ENCODE measurements at regions not wholly inside any gene's neighbourhood (a gene's known extent, or its start where the extent isn't known, plus 50 kb on each side); places are given as distances from the start of the nearest gene placed in this dataset.

DNA sequence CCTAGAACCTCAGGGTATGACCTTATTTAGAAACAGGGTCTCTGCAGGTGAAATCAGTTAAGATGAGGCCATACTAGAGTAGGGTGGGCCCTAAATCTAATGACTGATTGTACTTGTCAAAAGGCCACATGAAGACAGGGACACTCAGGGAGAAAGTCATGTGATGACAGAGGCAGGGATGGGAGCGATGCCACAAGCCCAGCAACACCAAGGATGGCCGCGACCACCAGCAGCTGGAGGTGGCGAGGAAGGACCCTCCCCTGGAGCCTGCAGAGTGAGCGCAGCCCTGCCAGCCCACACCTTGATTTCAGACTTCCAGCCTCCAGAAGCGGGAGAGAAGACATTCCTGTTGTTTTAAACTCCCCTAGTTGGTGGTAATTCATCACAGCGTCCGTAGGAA, 199.9 kb downstream of the PHETA1 start:
- DNase-seq (ENCODE audit: low spot score) (no peak), ATAC-seq (ENCODE audit: low FRiP score) (no peak)
- TF ChIP-seq, protein P1, sequence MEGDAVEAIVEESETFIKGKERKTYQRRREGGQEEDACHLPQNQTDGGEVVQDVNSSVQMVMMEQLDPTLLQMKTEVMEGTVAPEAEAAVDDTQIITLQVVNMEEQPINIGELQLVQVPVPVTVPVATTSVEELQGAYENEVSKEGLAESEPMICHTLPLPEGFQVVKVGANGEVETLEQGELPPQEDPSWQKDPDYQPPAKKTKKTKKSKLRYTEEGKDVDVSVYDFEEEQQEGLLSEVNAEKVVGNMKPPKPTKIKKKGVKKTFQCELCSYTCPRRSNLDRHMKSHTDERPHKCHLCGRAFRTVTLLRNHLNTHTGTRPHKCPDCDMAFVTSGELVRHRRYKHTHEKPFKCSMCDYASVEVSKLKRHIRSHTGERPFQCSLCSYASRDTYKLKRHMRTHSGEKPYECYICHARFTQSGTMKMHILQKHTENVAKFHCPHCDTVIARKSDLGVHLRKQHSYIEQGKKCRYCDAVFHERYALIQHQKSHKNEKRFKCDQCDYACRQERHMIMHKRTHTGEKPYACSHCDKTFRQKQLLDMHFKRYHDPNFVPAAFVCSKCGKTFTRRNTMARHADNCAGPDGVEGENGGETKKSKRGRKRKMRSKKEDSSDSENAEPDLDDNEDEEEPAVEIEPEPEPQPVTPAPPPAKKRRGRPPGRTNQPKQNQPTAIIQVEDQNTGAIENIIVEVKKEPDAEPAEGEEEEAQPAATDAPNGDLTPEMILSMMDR (IDR thresholded peaks at IDR 0.05), result no peak

DNA sequence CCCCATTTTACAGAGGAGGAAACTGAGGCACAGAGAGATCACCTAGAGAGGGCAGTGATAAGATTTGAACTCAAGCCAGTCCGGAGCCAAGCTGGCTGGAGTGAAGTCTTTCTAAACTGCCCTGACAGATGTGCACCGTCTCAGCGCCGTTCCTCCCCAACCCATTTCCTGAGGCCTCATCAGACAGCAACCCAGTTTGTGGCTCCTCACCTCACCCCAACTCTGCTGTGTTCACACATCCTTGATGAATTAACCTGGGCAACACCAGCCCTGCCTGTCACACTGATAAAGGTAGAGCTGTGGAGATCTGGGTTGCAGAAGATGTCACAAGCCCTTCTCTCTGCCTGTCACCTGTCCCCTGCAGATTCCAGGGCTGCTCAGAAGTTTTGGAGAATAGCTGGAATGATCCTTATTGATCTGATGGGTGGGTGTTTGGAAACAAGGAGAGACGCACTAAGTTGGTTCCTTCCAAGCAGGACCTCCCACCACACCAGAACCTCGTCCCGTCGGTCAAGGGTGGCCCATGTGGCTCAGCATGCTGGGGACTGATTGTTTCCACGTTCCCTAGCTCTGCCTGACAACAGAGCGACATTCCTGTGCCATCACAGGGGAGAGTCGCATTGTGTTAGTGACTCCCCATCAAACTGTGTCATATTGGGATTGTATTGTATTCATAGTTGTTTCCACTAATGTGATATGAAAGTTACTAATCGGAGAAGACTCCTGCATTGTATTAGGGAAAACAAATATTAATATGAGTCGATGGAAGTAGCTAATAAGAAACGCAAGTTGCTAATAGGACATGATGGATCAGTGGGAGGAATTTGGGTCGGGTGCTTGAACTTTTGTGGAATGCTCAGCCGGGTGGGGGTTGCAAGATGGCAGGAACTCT, 200.6 kb downstream of the PHETA1 start:
- TF ChIP-seq, protein P1 (IDR thresholded peaks at IDR 0.05), result no peak
- ATAC-seq (ENCODE audit: low FRiP score) (no peak), DNase-seq (ENCODE audit: low spot score) (no peak)

DNA sequence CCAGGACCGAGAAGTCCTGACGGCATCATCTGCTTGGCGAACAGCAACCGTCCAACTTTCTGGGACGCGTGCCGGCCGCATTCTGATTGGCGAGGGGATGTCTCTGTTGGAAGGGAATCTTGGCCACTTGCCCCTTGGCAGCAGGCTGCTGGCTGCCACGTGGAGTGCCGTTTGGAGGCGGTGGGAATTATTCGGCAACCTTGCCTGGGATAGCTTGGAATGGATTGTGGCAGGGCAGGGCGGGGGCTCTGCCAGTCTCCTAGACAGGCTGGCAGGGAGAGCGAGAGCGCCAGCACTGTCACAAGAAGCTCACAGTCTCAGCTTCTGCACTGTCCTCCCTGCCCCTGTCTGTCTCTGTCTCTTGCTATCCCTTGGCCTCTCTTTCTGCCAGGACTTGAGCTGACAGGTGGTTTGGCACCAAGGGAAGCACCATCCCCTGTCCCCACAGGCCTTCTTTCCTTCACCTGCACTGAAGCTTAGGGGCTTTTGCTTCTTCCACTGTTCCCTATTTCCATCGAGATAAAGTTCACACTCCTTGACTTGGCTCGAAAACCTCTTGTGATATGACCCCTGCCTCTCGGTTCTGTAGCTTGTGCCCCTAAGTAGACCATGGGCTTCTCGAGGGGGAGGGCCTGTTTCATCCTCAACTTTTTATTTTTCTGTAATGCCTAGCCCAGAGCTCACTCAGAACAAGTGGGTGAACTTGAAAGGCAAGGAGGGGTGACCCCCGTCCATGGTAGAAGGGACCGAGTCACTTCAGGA, 201.9 kb downstream of the PHETA1 start:
- DNase-seq (ENCODE audit: low spot score), result no peak
- ATAC-seq (ENCODE audit: low FRiP score), result no peak
- TF ChIP-seq, protein P1 (IDR thresholded peaks at IDR 0.05), result no peak

DNA sequence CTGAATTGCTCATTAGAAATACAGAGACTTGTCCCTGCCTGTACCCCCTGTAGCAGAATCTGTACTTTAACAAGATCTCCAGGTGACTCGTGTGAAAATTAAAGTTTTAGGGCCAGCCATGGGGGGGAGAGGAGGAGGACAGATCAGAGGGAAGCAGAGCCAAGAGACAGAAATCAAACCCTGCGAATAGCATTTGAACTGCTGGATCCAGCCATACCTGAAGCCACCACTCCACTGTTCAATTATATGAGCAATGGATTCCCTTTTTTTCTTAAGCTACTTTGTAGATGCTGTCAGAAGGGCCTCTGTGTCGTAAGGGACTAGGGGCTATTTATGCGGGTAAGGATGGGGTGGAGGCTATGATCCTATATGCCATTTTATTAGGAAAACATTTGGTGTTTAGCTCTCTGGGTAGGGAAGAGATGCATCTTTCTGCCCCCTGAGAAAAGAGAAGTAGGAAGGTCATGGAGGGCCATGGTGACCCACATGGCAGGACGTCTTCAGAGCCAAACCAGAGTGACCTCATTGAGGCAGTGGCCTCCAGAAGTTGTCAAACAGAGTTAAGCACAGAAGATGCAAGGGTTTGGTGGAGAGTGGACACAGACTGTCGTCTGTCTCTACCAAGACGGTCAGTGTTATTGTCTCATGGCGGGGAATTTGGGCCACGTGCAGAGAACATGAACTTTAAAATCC, 203.9 kb downstream of the PHETA1 start:
- TF ChIP-seq, protein P1 (IDR thresholded peaks at IDR 0.05), result no peak
- DNase-seq (ENCODE audit: low spot score), result no peak
- ATAC-seq (ENCODE audit: low FRiP score), result no peak

DNA sequence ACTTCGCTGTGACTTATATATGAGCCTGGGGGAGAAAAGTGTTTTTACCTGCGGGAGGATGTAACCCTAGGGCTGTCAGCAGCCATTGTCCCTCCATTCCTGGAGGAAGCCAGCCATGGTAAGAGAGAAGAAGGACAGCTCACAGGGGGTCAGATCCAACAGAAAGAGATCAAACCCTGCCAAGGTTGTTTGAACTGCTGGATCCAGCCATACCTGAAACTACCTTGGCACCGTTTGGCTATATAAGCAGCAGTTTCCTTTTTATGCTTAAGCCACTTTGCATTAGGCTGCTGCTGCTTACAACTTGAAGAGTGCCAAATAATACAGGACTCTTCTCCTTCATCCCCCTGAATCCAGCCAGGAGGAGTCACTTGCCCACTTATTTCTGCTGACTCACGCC, 205.5 kb downstream of the PHETA1 start:
- TF ChIP-seq, protein P1 (IDR thresholded peaks at IDR 0.05), result no peak
- no peak for DNase-seq (ENCODE audit: low spot score)
- ATAC-seq (ENCODE audit: low FRiP score), result no peak

DNA sequence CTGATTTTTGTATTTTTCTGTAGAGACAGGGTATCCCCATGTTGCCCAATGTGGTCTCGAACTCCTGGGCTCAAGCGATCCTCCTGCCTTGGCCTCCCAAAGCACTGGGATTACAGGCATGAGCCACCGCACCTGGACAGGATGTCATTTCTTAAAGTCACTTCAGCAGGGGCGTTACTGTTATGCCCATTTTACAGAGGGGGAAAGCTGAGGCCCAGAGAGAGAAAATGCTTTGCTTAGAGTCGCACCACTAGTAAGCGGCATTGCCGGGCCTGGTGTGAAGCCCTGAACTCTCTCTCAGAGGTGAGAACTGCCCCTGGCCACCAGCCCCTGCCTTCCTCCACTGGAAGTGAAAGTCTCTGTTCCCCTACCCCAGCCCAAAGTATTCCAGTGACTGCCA, 207.0 kb downstream of the PHETA1 start:
- DNase-seq (ENCODE audit: low spot score) (no peak), ATAC-seq (ENCODE audit: low FRiP score) (no peak)
- TF ChIP-seq, protein P1 (IDR thresholded peaks at IDR 0.05), result no peak

Measured in omental fat pad (tissue), 3 donors.